K562 (cell line): ENCODE measurements at regions not wholly inside any gene's neighbourhood (a gene's known extent, or its start where the extent isn't known, plus 50 kb on each side); places are given as distances from the start of the nearest gene placed in this dataset.

Experiments
- CHD2 ChIP-seq: IDR thresholded peaks from 2 replicates; pipeline ENCODE4 v1.6.1; 2011; ENCODE audit warnings: low read depth, low read length
- RNF2 ChIP-seq: sonication (generic); IDR thresholded peaks from 2 replicates; pipeline ENCODE4 v1.6.1; 2016

GRCh38 chrX:130467936-130468335 lies 66.1 kb downstream of the RBMX2 start:
- no peak for TF ChIP-seq RNF2
- TF ChIP-seq CHD2: no peak
